Muscle of leg (tissue), 3 donors: ENCODE measurements at regions not wholly inside any gene's neighbourhood (a gene's known extent, or its start where the extent isn't known, plus 50 kb on each side); places are given as distances from the start of the nearest gene placed in this dataset.

ENCODE experiments used
- DNase-seq: peaks from one replicate; pipeline ENCODE4 v3.0.0; 2013
- H3K27ac ChIP-seq: one replicate; pipeline ENCODE4 v1.5.1; 2013; ENCODE audit warnings: mild to moderate bottlenecking, low read length, control low read depth
- H3K27me3 ChIP-seq: one replicate; pipeline ENCODE4 v1.6.1; 2013; ENCODE audit warnings: low read length; ENCODE audit not compliant: control insufficient read depth, insufficient read depth
- H3K36me3 ChIP-seq: one replicate; pipeline ENCODE4 v1.6.1; 2013; ENCODE audit warnings: low read length; ENCODE audit not compliant: control insufficient read depth, insufficient read depth
- H3K4me1 ChIP-seq: one replicate; pipeline ENCODE4 v1.6.1; 2013; ENCODE audit warnings: low read length; ENCODE audit not compliant: control insufficient read depth, insufficient read depth
- H3K4me3 ChIP-seq: one replicate; pipeline ENCODE4 v1.5.1; 2013; ENCODE audit warnings: low read length, control low read depth
- H3K9me3 ChIP-seq: replicated peaks from 2 replicates; pipeline ENCODE4 v1.6.1; 2013; ENCODE audit warnings: low read depth, low read length; ENCODE audit not compliant: control insufficient read depth
- WGBS: methylation state at CpG from one replicate; pipeline ENCODE4 v1.1.5; 2013; ENCODE audit warnings: missing lambda C conversion rate; ENCODE audit not compliant: insufficient coverage; 5-methylcytosine and 5-hydroxymethylcytosine counted together

GRCh38 chr5:173790836-173791546 lies 97.2 kb upstream of the CPEB4 start:
- no peak overlapping the region for H3K27ac ChIP-seq
- 77% methylated on average over 12 of the region's 13 CpGs for WGBS
- no peaks in the 10 kb centered on the region for H3K9me3 ChIP-seq
- no peaks in the 10 kb centered on the region for H3K27me3 ChIP-seq
- H3K4me3 ChIP-seq = no peak overlapping the region
- H3K4me1 ChIP-seq = peaks cover 10% of the 10 kb centered on the region
- no peak for DNase-seq
- no peaks in the 10 kb centered on the region for H3K36me3 ChIP-seq

GRCh38 chr5:173791878-173792277 lies 96.3 kb upstream of the CPEB4 start:
- WGBS = 82% methylated on average over 2 of the region's 3 CpGs
- Histone ChIP-seq H3K27me3 (no peaks in the 10 kb centered on the region), H3K4me3 (no peak overlapping the region), H3K9me3 (no peaks in the 10 kb centered on the region), H3K27ac (no peak overlapping the region), H3K4me1 (peaks cover 7% of the 10 kb centered on the region), H3K36me3 (no peaks in the 10 kb centered on the region)
- DNase-seq = no peak

- 79% methylated on average over 5 of the region's 7 CpGs for WGBS
- Histone ChIP-seq H3K36me3 (no peaks in the 10 kb centered on the region), H3K27me3 (no peaks in the 10 kb centered on the region), H3K4me3 (no peak overlapping the region), H3K9me3 (no peaks in the 10 kb centered on the region), H3K4me1 (peaks cover 7% of the 10 kb centered on the region), H3K27ac (no peak overlapping the region)
- no peak for DNase-seq
Measured at GRCh38 chr5:173792781-173793547, 95.2 kb upstream of the CPEB4 start.

GRCh38 chr5:173793648-173794548 lies 94.3 kb upstream of the CPEB4 start:
- H3K9me3 ChIP-seq = no peaks in the 10 kb centered on the region
- H3K27ac ChIP-seq = no peak overlapping the region
- H3K4me3 ChIP-seq = no peak overlapping the region
- peaks cover 2% of the 10 kb centered on the region for H3K27me3 ChIP-seq
- WGBS = 84% methylated on average over 12 of the region's 16 CpGs
- no peak for DNase-seq
- peaks cover 7% of the 10 kb centered on the region for H3K4me1 ChIP-seq
- no peaks in the 10 kb centered on the region for H3K36me3 ChIP-seq

- WGBS = 88% methylated on average over 7 of the region's 10 CpGs
- Histone ChIP-seq H3K27me3 (peaks cover 3% of the 10 kb centered on the region), H3K36me3 (no peaks in the 10 kb centered on the region), H3K27ac (no peak overlapping the region), H3K9me3 (no peaks in the 10 kb centered on the region), H3K4me1 (peaks cover 7% of the 10 kb centered on the region), H3K4me3 (no peak overlapping the region)
- DNase-seq = no peak
Measured at GRCh38 chr5:173794901-173795416, 93.2 kb upstream of the CPEB4 start.

GRCh38 chr5:173795601-173796000 lies 92.5 kb upstream of the CPEB4 start:
- DNase-seq = no peak
- H3K4me3 ChIP-seq = no peak overlapping the region
- H3K9me3 ChIP-seq = no peaks in the 10 kb centered on the region
- H3K36me3 ChIP-seq = no peaks in the 10 kb centered on the region
- H3K4me1 ChIP-seq = peaks cover 7% of the 10 kb centered on the region
- 75% methylated on average over 1 of the region's 1 CpG for WGBS
- H3K27ac ChIP-seq = no peak overlapping the region
- peaks cover 3% of the 10 kb centered on the region for H3K27me3 ChIP-seq

GRCh38 chr5:173796721-173797495 lies 91.2 kb upstream of the CPEB4 start:
- no CpG with 5 or more reads among the region's 9 CpGs for WGBS
- Histone ChIP-seq H3K27ac (no peak overlapping the region), H3K36me3 (no peaks in the 10 kb centered on the region), H3K9me3 (no peaks in the 10 kb centered on the region), H3K4me3 (no peak overlapping the region), H3K27me3 (peaks cover 3% of the 10 kb centered on the region), H3K4me1 (peaks cover 7% of the 10 kb centered on the region)
- no peak for DNase-seq

- no peak for DNase-seq
- peaks cover 7% of the 10 kb centered on the region for H3K4me1 ChIP-seq
- 83% methylated on average over 2 of the region's 4 CpGs for WGBS
- H3K27ac ChIP-seq = no peak overlapping the region
- H3K36me3 ChIP-seq = no peaks in the 10 kb centered on the region
- H3K27me3 ChIP-seq = peaks cover 3% of the 10 kb centered on the region
- no peak overlapping the region for H3K4me3 ChIP-seq
- H3K9me3 ChIP-seq = no peaks in the 10 kb centered on the region
Measured at GRCh38 chr5:173798127-173798810, 89.9 kb upstream of the CPEB4 start.

- no peak for DNase-seq
- Histone ChIP-seq H3K4me3 (no peak overlapping the region), H3K27me3 (peaks cover 3% of the 10 kb centered on the region), H3K9me3 (no peaks in the 10 kb centered on the region), H3K27ac (no peak overlapping the region), H3K36me3 (no peaks in the 10 kb centered on the region), H3K4me1 (no peaks in the 10 kb centered on the region)
- 50% methylated on average over 1 of the region's 8 CpGs for WGBS
Measured at GRCh38 chr5:173800340-173800739, 87.8 kb upstream of the CPEB4 start.
